GM10266 (cell line): ENCODE measurements at regions not wholly inside any gene's neighbourhood (a gene's known extent, or its start where the extent isn't known, plus 50 kb on each side); places are given as distances from the start of the nearest gene placed in this dataset.

Experiments
- DNase-seq: peaks from one replicate; pipeline ENCODE4 v3.0.0; 2012; ENCODE audit errors: extremely low spot score
- CTCF ChIP-seq: IDR thresholded peaks from 2 replicates; pipeline ENCODE4 v1.5.1; 2012; ENCODE audit warnings: mild to moderate bottlenecking, low read depth; ENCODE audit not compliant: control insufficient read depth, insufficient read depth; ENCODE audit errors: missing control alignments

GRCh38 chr17:77540975-77541374 lies 400.2 kb downstream of the SEC14L1 start:
- TF ChIP-seq CTCF = no peak
- no peak for DNase-seq

- no peak for TF ChIP-seq CTCF
- no peak for DNase-seq
These were observed 401.2 kb downstream of the SEC14L1 start for GRCh38 chr17:77542011-77542410.

GRCh38 chr17:77542551-77543490 lies 402.1 kb downstream of the SEC14L1 start:
- TF ChIP-seq CTCF = peak; percentile 81
- DNase-seq = peak; percentile 77

GRCh38 chr17:77543801-77544200 lies 403.0 kb downstream of the SEC14L1 start:
- TF ChIP-seq CTCF = no peak
- DNase-seq = no peak

- DNase-seq = no peak
- TF ChIP-seq CTCF = no peak
These were observed 403.8 kb downstream of the SEC14L1 start for GRCh38 chr17:77544347-77545110.

- no peak for TF ChIP-seq CTCF
- DNase-seq = no peak
These were observed 406.0 kb downstream of the SEC14L1 start for GRCh38 chr17:77546772-77547241.
